ENCODE measurements at regions not wholly inside any gene's neighbourhood (a gene's known extent, or its start where the extent isn't known, plus 50 kb on each side); places are given as distances from the start of the nearest gene placed in this dataset.

GRCh38 chr15:36110659-36110993, 468.8 kb upstream of the CDIN1 start:
- no peak overlapping the region for H3K4me3 ChIP-seq
- H3K9me3 ChIP-seq: no peaks in the 10 kb centered on the region
- H3K27ac ChIP-seq: no peak overlapping the region
- in situ Hi-C loops (cut with MboI; ENCODE audit: low sequenced_read_pairs in 4 of 4): no loop called here
- TF ChIP-seq POLR2A (IDR thresholded peaks at IDR 0.05) (no peak), CTCF (IDR thresholded peaks at IDR 0.05 in 4 of 5, conservative IDR thresholded peaks at IDR 0.05 in 1 of 5) (no peak)
- no peaks in the 10 kb centered on the region for H3K27me3 ChIP-seq
- intact Hi-C loops (cut with DNase I; ENCODE audit: low total_unique reads): no loop called here
- DNase-seq (no peak), ATAC-seq (no peak)
- H3K4me1 ChIP-seq: no peaks in the 10 kb centered on the region
- no peaks in the 10 kb centered on the region for H3K36me3 ChIP-seq

GRCh38 chr15:36117296-36117787, 462.1 kb upstream of the CDIN1 start:
- Histone ChIP-seq H3K27ac (no peak overlapping the region), H3K27me3 (no peaks in the 10 kb centered on the region), H3K36me3 (no peaks in the 10 kb centered on the region), H3K4me1 (no peaks in the 10 kb centered on the region), H3K9me3 (no peaks in the 10 kb centered on the region), H3K4me3 (no peak overlapping the region)
- in situ Hi-C loops (cut with MboI; ENCODE audit: low sequenced_read_pairs in 4 of 4) (no loop called here), intact Hi-C loops (cut with DNase I; ENCODE audit: low total_unique reads) (no loop called here)
- TF ChIP-seq CTCF (IDR thresholded peaks at IDR 0.05 in 4 of 5, conservative IDR thresholded peaks at IDR 0.05 in 1 of 5): no peak
- no peak for TF ChIP-seq POLR2A (IDR thresholded peaks at IDR 0.05)
- no peak for ATAC-seq
- DNase-seq: no peak

GRCh38 chr15:36126194-36126593, 453.2 kb upstream of the CDIN1 start:
- Histone ChIP-seq H3K4me3 (no peak overlapping the region), H3K27me3 (no peaks in the 10 kb centered on the region), H3K36me3 (no peaks in the 10 kb centered on the region), H3K27ac (no peak overlapping the region), H3K4me1 (no peaks in the 10 kb centered on the region), H3K9me3 (no peaks in the 10 kb centered on the region)
- TF ChIP-seq CTCF (IDR thresholded peaks at IDR 0.05 in 4 of 5, conservative IDR thresholded peaks at IDR 0.05 in 1 of 5) (no peak), POLR2A (IDR thresholded peaks at IDR 0.05) (no peak)
- intact Hi-C loops (cut with DNase I; ENCODE audit: low total_unique reads) (no loop called here), in situ Hi-C loops (cut with MboI; ENCODE audit: low sequenced_read_pairs in 4 of 4) (no loop called here)
- ATAC-seq: no peak
- DNase-seq: no peak

- intact Hi-C loops (cut with DNase I; ENCODE audit: low total_unique reads) (no loop called here), in situ Hi-C loops (cut with MboI; ENCODE audit: low sequenced_read_pairs in 4 of 4) (no loop called here)
- H3K4me1 ChIP-seq: no peaks in the 10 kb centered on the region
- no peaks in the 10 kb centered on the region for H3K36me3 ChIP-seq
- H3K27me3 ChIP-seq: no peaks in the 10 kb centered on the region
- H3K27ac ChIP-seq: no peak overlapping the region
- no peaks in the 10 kb centered on the region for H3K9me3 ChIP-seq
- no peak for ATAC-seq
- no peak for DNase-seq
- TF ChIP-seq POLR2A (IDR thresholded peaks at IDR 0.05) (no peak), CTCF (IDR thresholded peaks at IDR 0.05 in 4 of 5, conservative IDR thresholded peaks at IDR 0.05 in 1 of 5) (no peak)
- no peak overlapping the region for H3K4me3 ChIP-seq
These were observed 448.6 kb upstream of the CDIN1 start for GRCh38 chr15:36130641-36131310.

GRCh38 chr15:36133742-36134141, 445.7 kb upstream of the CDIN1 start:
- no peaks in the 10 kb centered on the region for H3K36me3 ChIP-seq
- in situ Hi-C loops (cut with MboI; ENCODE audit: low sequenced_read_pairs in 4 of 4) (no loop called here), intact Hi-C loops (cut with DNase I; ENCODE audit: low total_unique reads) (no loop called here)
- H3K9me3 ChIP-seq: no peaks in the 10 kb centered on the region
- H3K4me3 ChIP-seq: no peak overlapping the region
- DNase-seq: no peak
- H3K4me1 ChIP-seq: no peaks in the 10 kb centered on the region
- no peaks in the 10 kb centered on the region for H3K27me3 ChIP-seq
- TF ChIP-seq POLR2A (IDR thresholded peaks at IDR 0.05) (no peak), CTCF (IDR thresholded peaks at IDR 0.05 in 4 of 5, conservative IDR thresholded peaks at IDR 0.05 in 1 of 5) (no peak)
- H3K27ac ChIP-seq: no peak overlapping the region
- ATAC-seq: no peak
